ENCODE measurements at regions not wholly inside any gene's neighbourhood (a gene's known extent, or its start where the extent isn't known, plus 50 kb on each side); places are given as distances from the start of the nearest gene placed in this dataset.

- peaks cover 29% of the 10 kb centered on the region for H3K27me3 Mint-ChIP-seq
- no peaks in the 10 kb centered on the region for H3K9me3 Mint-ChIP-seq
- no peak overlapping the region for H3K27ac Mint-ChIP-seq (ENCODE audit: low read depth)
- no peak overlapping the region for H3K4me3 Mint-ChIP-seq
- ATAC-seq (replicated peaks; ENCODE audit: extremely low read depth, poor library complexity, severe bottlenecking) (no peak), DNase-seq (ENCODE audit: low spot score in 2 of 2) (no peak)
- no peaks in the 10 kb centered on the region for H3K36me3 Mint-ChIP-seq (ENCODE audit: insufficient read depth)
- no peaks in the 10 kb centered on the region for H3K4me1 Mint-ChIP-seq
These were observed 269.4 kb downstream of the TCF7L2 start for GRCh38 chr10:113219446-113219845.

- peaks cover 47% of the 10 kb centered on the region for H3K27me3 Mint-ChIP-seq
- no peak overlapping the region for H3K4me3 Mint-ChIP-seq
- H3K4me1 Mint-ChIP-seq = peaks cover 6% of the 10 kb centered on the region
- H3K36me3 Mint-ChIP-seq (ENCODE audit: insufficient read depth) = no peaks in the 10 kb centered on the region
- no peak overlapping the region for H3K27ac Mint-ChIP-seq (ENCODE audit: low read depth)
- no peak for DNase-seq (ENCODE audit: low spot score in 2 of 2)
- ATAC-seq (replicated peaks; ENCODE audit: extremely low read depth, poor library complexity, severe bottlenecking) = no peak
- H3K9me3 Mint-ChIP-seq = no peaks in the 10 kb centered on the region
These were observed 271.7 kb downstream of the TCF7L2 start for GRCh38 chr10:113221756-113222168.

- Mint-ChIP-seq H3K4me1 (peaks cover 10% of the 10 kb centered on the region), H3K36me3 (ENCODE audit: insufficient read depth) (no peaks in the 10 kb centered on the region), H3K27ac (ENCODE audit: low read depth) (no peak overlapping the region), H3K27me3 (peaks cover 47% of the 10 kb centered on the region), H3K9me3 (no peaks in the 10 kb centered on the region), H3K4me3 (no peak overlapping the region)
- ATAC-seq (replicated peaks; ENCODE audit: extremely low read depth, poor library complexity, severe bottlenecking) (no peak), DNase-seq (ENCODE audit: low spot score in 2 of 2) (no peak)
These were observed 272.2 kb downstream of the TCF7L2 start for GRCh38 chr10:113222207-113222606.

- ATAC-seq (replicated peaks; ENCODE audit: extremely low read depth, poor library complexity, severe bottlenecking) = no peak
- no peaks in the 10 kb centered on the region for H3K36me3 Mint-ChIP-seq (ENCODE audit: insufficient read depth)
- H3K4me1 Mint-ChIP-seq = peaks cover 11% of the 10 kb centered on the region
- no peak for DNase-seq (ENCODE audit: low spot score in 2 of 2)
- peaks cover 66% of the 10 kb centered on the region for H3K27me3 Mint-ChIP-seq
- no peaks in the 10 kb centered on the region for H3K9me3 Mint-ChIP-seq
- no peak overlapping the region for H3K27ac Mint-ChIP-seq (ENCODE audit: low read depth)
- no peak overlapping the region for H3K4me3 Mint-ChIP-seq
These were observed 275.3 kb downstream of the TCF7L2 start for GRCh38 chr10:113225364-113225763.

GRCh38 chr10:113225903-113226302 lies 275.9 kb downstream of the TCF7L2 start:
- ATAC-seq (replicated peaks; ENCODE audit: extremely low read depth, poor library complexity, severe bottlenecking) = no peak
- no peak overlapping the region for H3K27ac Mint-ChIP-seq (ENCODE audit: low read depth)
- peaks cover 11% of the 10 kb centered on the region for H3K4me1 Mint-ChIP-seq
- no peaks in the 10 kb centered on the region for H3K36me3 Mint-ChIP-seq (ENCODE audit: insufficient read depth)
- no peaks in the 10 kb centered on the region for H3K9me3 Mint-ChIP-seq
- no peak for DNase-seq (ENCODE audit: low spot score in 2 of 2)
- H3K4me3 Mint-ChIP-seq = no peak overlapping the region
- H3K27me3 Mint-ChIP-seq = peaks cover 67% of the 10 kb centered on the region

- DNase-seq (ENCODE audit: low spot score in 2 of 2) = no peak
- Mint-ChIP-seq H3K27ac (ENCODE audit: low read depth) (no peak overlapping the region), H3K36me3 (ENCODE audit: insufficient read depth) (no peaks in the 10 kb centered on the region), H3K4me1 (peaks cover 11% of the 10 kb centered on the region), H3K9me3 (no peaks in the 10 kb centered on the region), H3K4me3 (no peak overlapping the region), H3K27me3 (peaks cover 66% of the 10 kb centered on the region)
- no peak for ATAC-seq (replicated peaks; ENCODE audit: extremely low read depth, poor library complexity, severe bottlenecking)
These were observed 276.4 kb downstream of the TCF7L2 start for GRCh38 chr10:113226399-113226798.

GRCh38 chr10:113226831-113227445 lies 276.9 kb downstream of the TCF7L2 start:
- DNase-seq (ENCODE audit: low spot score in 2 of 2) = no peak
- Mint-ChIP-seq H3K27me3 (peaks cover 61% of the 10 kb centered on the region), H3K9me3 (no peaks in the 10 kb centered on the region), H3K27ac (ENCODE audit: low read depth) (no peak overlapping the region), H3K36me3 (ENCODE audit: insufficient read depth) (no peaks in the 10 kb centered on the region), H3K4me3 (no peak overlapping the region), H3K4me1 (peaks cover 11% of the 10 kb centered on the region)
- no peak for ATAC-seq (replicated peaks; ENCODE audit: extremely low read depth, poor library complexity, severe bottlenecking)

GRCh38 chr10:113228530-113228929 lies 278.5 kb downstream of the TCF7L2 start:
- Mint-ChIP-seq H3K36me3 (ENCODE audit: insufficient read depth) (no peaks in the 10 kb centered on the region), H3K9me3 (no peaks in the 10 kb centered on the region), H3K4me3 (no peak overlapping the region), H3K4me1 (peaks cover 16% of the 10 kb centered on the region), H3K27ac (ENCODE audit: low read depth) (no peak overlapping the region), H3K27me3 (peaks cover 46% of the 10 kb centered on the region)
- DNase-seq (ENCODE audit: low spot score in 2 of 2) = no peak
- no peak for ATAC-seq (replicated peaks; ENCODE audit: extremely low read depth, poor library complexity, severe bottlenecking)

- Mint-ChIP-seq H3K4me3 (no peak overlapping the region), H3K9me3 (no peaks in the 10 kb centered on the region), H3K27ac (ENCODE audit: low read depth) (no peak overlapping the region), H3K4me1 (peaks cover 16% of the 10 kb centered on the region), H3K27me3 (peaks cover 38% of the 10 kb centered on the region), H3K36me3 (ENCODE audit: insufficient read depth) (no peaks in the 10 kb centered on the region)
- ATAC-seq (replicated peaks; ENCODE audit: extremely low read depth, poor library complexity, severe bottlenecking) = no peak
- no peak for DNase-seq (ENCODE audit: low spot score in 2 of 2)
These were observed 280.1 kb downstream of the TCF7L2 start for GRCh38 chr10:113230011-113230610.

- Mint-ChIP-seq H3K4me3 (peak overlapping the region; percentile 25), H3K27ac (ENCODE audit: low read depth) (no peak overlapping the region)
These were observed 283.0 kb downstream of the TCF7L2 start for GRCh38 chr10:113232928-113233511.

GRCh38 chr10:113234481-113234880 lies 284.4 kb downstream of the TCF7L2 start:
- DNase-seq (ENCODE audit: low spot score in 2 of 2) (no peak), ATAC-seq (replicated peaks; ENCODE audit: extremely low read depth, poor library complexity, severe bottlenecking) (no peak)
- Mint-ChIP-seq H3K4me1 (peaks cover 5% of the 10 kb centered on the region), H3K27me3 (peaks cover 50% of the 10 kb centered on the region), H3K36me3 (ENCODE audit: insufficient read depth) (no peaks in the 10 kb centered on the region), H3K27ac (ENCODE audit: low read depth) (no peak overlapping the region), H3K9me3 (no peaks in the 10 kb centered on the region), H3K4me3 (no peak overlapping the region)

More at GRCh38 chr10:113232928-113233511, 283.0 kb downstream of the TCF7L2 start:
- Mint-ChIP-seq H3K36me3 (ENCODE audit: insufficient read depth) (no peaks in the 10 kb centered on the region), H3K9me3 (no peaks in the 10 kb centered on the region), H3K4me1 (peaks cover 5% of the 10 kb centered on the region), H3K27me3 (peaks cover 50% of the 10 kb centered on the region)
- ATAC-seq (replicated peaks; ENCODE audit: extremely low read depth, poor library complexity, severe bottlenecking) (no peak), DNase-seq (ENCODE audit: low spot score in 2 of 2) (no peak)

- no peak overlapping the region for H3K4me3 Mint-ChIP-seq
- peaks cover 50% of the 10 kb centered on the region for H3K27me3 Mint-ChIP-seq
- no peaks in the 10 kb centered on the region for H3K9me3 Mint-ChIP-seq
- DNase-seq (ENCODE audit: low spot score in 2 of 2) (no peak), ATAC-seq (replicated peaks; ENCODE audit: extremely low read depth, poor library complexity, severe bottlenecking) (no peak)
- no peak overlapping the region for H3K27ac Mint-ChIP-seq (ENCODE audit: low read depth)
- no peaks in the 10 kb centered on the region for H3K36me3 Mint-ChIP-seq (ENCODE audit: insufficient read depth)
- peaks cover 5% of the 10 kb centered on the region for H3K4me1 Mint-ChIP-seq
These were observed 285.5 kb downstream of the TCF7L2 start for GRCh38 chr10:113235508-113235907.

GRCh38 chr10:113236998-113237397 lies 287.0 kb downstream of the TCF7L2 start:
- ATAC-seq (replicated peaks; ENCODE audit: extremely low read depth, poor library complexity, severe bottlenecking) (no peak), DNase-seq (ENCODE audit: low spot score in 2 of 2) (no peak)
- H3K4me3 Mint-ChIP-seq = no peak overlapping the region
- H3K36me3 Mint-ChIP-seq (ENCODE audit: insufficient read depth) = no peaks in the 10 kb centered on the region
- peaks cover 5% of the 10 kb centered on the region for H3K4me1 Mint-ChIP-seq
- H3K27ac Mint-ChIP-seq (ENCODE audit: low read depth) = no peak overlapping the region
- no peaks in the 10 kb centered on the region for H3K9me3 Mint-ChIP-seq
- peaks cover 56% of the 10 kb centered on the region for H3K27me3 Mint-ChIP-seq

All from central memory CD8-positive, alpha-beta T cell (primary cell).